Ovary (tissue), 3 donors: ENCODE measurements at regions not wholly inside any gene's neighbourhood (a gene's known extent, or its start where the extent isn't known, plus 50 kb on each side); places are given as distances from the start of the nearest gene placed in this dataset.

Source experiments
- EP300 ChIP-seq: sonication (generic); formaldehyde crosslinking; IDR thresholded peaks from one replicate; pipeline ENCODE4 v1.6.1; 2017; ENCODE audit warnings: antibody characterized with exemption
- TF ChIP-seq, protein P1 (sequence below), 3 donors: fragments of 450-650 bp in 2 of 3; fragments of 200-600 bp in 1 of 3; IDR thresholded peaks; one replicate each; pipeline versions ENCODE4 v1.5.1 to v1.8.0; 2016 to 2022; ENCODE audit warnings: antibody characterized with exemption in 3 of 3, mild to moderate bottlenecking in 1 of 3
- donor health status: DM: no; HTN: no; CAD: no.

DNA sequence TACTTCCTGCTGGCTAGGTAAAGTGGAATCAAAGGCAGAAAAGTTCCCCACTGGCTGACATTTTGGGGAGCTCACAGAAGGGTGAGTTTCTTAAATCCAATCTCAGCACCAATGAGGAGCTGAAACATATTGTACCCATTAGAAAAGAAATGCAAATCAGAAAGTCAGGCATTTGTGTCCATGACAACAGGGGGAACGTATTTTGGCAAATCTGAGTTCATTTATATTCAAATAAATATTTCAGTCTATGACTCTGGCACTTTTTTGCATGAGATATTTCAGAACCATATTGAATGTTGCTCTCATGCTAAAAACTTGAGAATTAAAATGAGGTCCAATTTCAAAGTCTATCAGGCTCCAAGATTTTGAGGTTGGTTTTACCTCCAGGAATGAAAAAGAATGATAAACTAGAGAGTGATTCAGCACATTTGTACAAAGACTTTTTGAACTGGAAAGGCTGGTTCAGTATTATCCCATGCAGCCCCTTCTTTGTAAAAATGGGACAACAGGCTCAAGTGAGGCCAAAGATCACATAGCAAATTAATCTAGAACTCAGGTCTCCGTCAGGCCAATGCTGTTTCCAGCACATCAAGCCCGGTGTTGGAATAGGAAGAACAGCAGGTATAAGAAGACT, 202.2 kb downstream of the RRAGC start:
- TF ChIP-seq, protein P1, sequence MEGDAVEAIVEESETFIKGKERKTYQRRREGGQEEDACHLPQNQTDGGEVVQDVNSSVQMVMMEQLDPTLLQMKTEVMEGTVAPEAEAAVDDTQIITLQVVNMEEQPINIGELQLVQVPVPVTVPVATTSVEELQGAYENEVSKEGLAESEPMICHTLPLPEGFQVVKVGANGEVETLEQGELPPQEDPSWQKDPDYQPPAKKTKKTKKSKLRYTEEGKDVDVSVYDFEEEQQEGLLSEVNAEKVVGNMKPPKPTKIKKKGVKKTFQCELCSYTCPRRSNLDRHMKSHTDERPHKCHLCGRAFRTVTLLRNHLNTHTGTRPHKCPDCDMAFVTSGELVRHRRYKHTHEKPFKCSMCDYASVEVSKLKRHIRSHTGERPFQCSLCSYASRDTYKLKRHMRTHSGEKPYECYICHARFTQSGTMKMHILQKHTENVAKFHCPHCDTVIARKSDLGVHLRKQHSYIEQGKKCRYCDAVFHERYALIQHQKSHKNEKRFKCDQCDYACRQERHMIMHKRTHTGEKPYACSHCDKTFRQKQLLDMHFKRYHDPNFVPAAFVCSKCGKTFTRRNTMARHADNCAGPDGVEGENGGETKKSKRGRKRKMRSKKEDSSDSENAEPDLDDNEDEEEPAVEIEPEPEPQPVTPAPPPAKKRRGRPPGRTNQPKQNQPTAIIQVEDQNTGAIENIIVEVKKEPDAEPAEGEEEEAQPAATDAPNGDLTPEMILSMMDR (IDR thresholded peaks at IDR 0.05), result no peak
- no peak for TF ChIP-seq EP300
